Stimulated activated CD4-positive, alpha-beta T cell treated with anti-CD3 and anti-CD28 coated beads, Interleukin-1b, Interleukin-23, amount 100 ng/mL, for 48 hours (primary cell): ENCODE measurements at regions not wholly inside any gene's neighbourhood (a gene's known extent, or its start where the extent isn't known, plus 50 kb on each side); places are given as distances from the start of the nearest gene placed in this dataset.
A peak's percentile ranks its signal among the peaks of the same experiment; 100 is the strongest.

Experiments
- DNase-seq: peaks from one replicate; pipeline ENCODE4 v3.0.0-alpha.2; 2020

- DNase-seq = no peak
These were observed 138.6 kb upstream of the AKR1E2 start for GRCh38 chr10:4687397-4687796.

- peak; percentile 28 for DNase-seq
These were observed 139.4 kb upstream of the AKR1E2 start for GRCh38 chr10:4686644-4686996.

- DNase-seq = no peak
These were observed 139.9 kb upstream of the AKR1E2 start for GRCh38 chr10:4685904-4686643.

GRCh38 chr10:4685491-4685890 is 140.5 kb upstream of the AKR1E2 start:
- DNase-seq = no peak

- no peak for DNase-seq
These were observed 141.6 kb upstream of the AKR1E2 start for GRCh38 chr10:4684434-4684833.

GRCh38 chr10:4683838-4684237 is 142.2 kb upstream of the AKR1E2 start:
- no peak for DNase-seq

- no peak for DNase-seq
These were observed 142.9 kb upstream of the AKR1E2 start for GRCh38 chr10:4683137-4683536.

GRCh38 chr10:4678951-4679671 is 146.9 kb upstream of the AKR1E2 start:
- DNase-seq = no peak

- DNase-seq = no peak
These were observed 147.7 kb upstream of the AKR1E2 start for GRCh38 chr10:4678023-4678950.

GRCh38 chr10:4677296-4678021 is 148.5 kb upstream of the AKR1E2 start:
- no peak for DNase-seq

GRCh38 chr10:4676566-4676965 is 149.4 kb upstream of the AKR1E2 start:
- DNase-seq = no peak

GRCh38 chr10:4675808-4676207 is 150.2 kb upstream of the AKR1E2 start:
- no peak for DNase-seq

GRCh38 chr10:4673279-4674040 is 152.5 kb upstream of the AKR1E2 start:
- no peak for DNase-seq

- DNase-seq = no peak
These were observed 153.8 kb upstream of the AKR1E2 start for GRCh38 chr10:4672201-4672600.

GRCh38 chr10:4671451-4672145 is 154.4 kb upstream of the AKR1E2 start:
- no peak for DNase-seq

- no peak for DNase-seq
These were observed 155.3 kb upstream of the AKR1E2 start for GRCh38 chr10:4670737-4671136.

GRCh38 chr10:4669585-4669984 is 156.4 kb upstream of the AKR1E2 start:
- no peak for DNase-seq

- peak; percentile 34 for DNase-seq
These were observed 162.6 kb upstream of the AKR1E2 start for GRCh38 chr10:4663162-4663992.

GRCh38 chr10:4662576-4663161 is 163.3 kb upstream of the AKR1E2 start:
- no peak for DNase-seq
